ENCODE measurements at regions not wholly inside any gene's neighbourhood (a gene's known extent, or its start where the extent isn't known, plus 50 kb on each side); places are given as distances from the start of the nearest gene placed in this dataset.
A peak's percentile ranks its signal among the peaks of the same experiment; 100 is the strongest.

GRCh38 chr4:38310446-38311043, 350.3 kb downstream of the PTTG2 start:
- DNase-seq (ENCODE audit: low read depth): peak; percentile 66

DNA sequence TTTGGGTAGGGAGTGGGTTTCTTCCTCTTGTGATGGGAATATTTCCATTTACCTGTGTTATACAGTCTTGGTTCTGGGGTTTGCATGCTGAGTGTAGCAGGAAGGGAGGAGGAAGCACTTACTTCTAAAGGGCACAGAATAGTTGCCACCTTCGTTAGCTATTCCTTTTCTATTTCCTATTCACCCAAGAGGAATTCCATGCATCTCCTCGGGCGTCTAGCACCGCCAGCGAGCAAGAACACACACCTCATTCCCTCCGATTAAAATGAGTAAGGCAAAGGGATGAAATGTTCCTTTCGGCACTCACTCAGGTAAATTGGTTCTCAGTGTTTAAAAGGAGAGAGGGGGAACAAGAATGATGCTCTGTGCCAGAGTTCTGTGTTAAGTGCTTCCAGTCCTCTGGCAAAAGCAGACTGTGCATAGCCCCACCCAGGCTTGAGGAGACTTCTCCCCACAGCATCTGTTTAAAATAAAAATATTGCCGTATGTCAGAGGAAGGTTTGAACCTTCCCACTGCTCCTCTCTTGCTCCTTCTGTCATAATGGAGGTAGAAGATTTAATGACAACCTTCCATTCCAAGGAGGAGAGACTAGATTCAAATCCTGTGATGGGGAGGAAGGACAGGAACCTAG, 351.4 kb downstream of the PTTG2 start:
- no peak for DNase-seq (ENCODE audit: low read depth)

GRCh38 chr4:38313175-38313574, 350.8 kb upstream of the KLF3 start:
- no peak for DNase-seq (ENCODE audit: low read depth)

- DNase-seq (ENCODE audit: low read depth): peak; percentile 88
Observed at GRCh38 chr4:38313999-38314561, 349.9 kb upstream of the KLF3 start.

DNA sequence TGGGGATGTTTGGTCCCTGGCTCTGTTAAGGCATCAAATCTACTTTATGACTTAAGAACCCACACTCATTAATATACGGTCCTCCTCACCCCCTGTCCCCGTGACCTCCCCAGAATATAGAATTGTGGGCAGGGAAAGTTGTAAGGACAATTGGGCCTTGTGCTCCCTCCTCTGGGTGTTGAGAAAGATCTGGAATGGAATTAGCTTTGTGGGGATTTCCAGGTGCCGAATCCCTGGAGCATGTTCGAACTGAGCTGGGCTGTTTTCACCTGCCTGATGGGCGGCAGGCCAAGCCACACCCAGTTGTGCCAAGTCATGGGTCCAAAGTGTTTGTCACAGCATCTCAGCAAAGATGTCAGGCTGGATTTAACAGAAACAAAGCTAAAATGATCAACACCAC, 349.3 kb upstream of the KLF3 start:
- no peak for DNase-seq (ENCODE audit: low read depth)

- DNase-seq (ENCODE audit: low read depth): no peak
Observed at GRCh38 chr4:38315286-38315685, 348.7 kb upstream of the KLF3 start.

- DNase-seq (ENCODE audit: low read depth): no peak
Observed at GRCh38 chr4:38316045-38316444, 348.0 kb upstream of the KLF3 start.

DNA sequence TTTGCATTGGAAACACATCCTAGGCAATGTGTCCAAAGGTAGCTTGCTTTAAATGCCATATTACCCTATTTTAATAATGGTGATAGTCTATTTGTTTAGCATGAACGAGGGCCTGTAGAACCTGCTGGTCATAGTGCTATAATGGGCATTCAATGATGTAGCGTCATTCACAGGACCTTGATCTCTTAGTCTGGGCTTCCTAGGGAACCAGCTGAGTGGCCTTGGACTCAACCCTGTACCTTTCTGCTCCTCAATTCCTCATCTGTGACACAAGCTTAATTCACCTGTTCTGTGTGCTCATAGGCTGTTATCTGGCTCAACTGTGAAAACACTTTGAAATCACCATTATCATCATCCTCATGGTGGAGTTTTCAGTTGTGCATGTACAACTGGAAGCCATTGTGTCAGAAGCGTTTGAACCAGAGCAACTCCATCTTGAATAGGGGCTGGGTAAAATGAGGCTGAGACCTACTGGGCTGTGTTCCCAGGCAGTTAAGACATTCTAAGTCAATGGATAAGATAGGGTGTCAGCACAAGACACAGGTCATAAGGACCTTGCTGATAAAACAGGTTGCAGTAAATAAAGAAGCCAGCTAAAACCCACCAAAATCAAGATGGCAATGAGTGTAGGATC, 346.8 kb upstream of the KLF3 start:
- DNase-seq (ENCODE audit: low read depth): no peak

DNA sequence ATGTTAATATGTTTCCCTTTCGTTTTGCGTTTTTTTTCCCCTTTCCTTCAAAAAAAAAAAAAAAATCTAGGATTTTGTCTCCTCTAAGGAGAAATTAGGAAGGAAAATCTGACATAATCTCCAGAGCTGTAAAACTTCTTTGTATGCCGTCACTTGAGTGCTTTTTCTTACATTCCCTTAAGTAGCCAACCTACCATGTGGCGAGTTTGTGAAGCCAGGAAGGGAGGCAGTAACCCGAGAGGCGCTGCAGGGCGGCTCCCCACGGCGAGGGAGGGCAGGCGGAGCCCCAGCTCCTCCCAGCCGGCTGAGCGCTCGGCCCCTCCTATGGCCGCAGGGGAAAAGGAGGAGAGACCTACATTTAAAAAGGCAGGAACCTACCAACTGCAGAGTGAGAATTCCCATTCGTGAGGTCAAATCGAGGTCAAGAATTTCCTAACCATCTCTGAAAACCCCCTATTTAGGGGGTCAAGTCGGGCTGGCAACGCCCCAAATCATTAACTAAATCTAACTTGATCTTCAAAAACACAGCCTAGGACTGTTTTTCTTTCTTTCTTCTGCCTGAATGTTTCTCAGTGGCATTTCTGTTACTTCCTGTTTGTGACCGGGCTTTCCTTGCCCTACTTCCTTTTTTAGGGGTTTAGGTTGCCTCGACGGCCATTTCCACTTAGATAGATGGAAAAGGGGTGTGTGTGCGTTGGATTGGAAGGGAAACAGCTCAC, 345.1 kb upstream of the KLF3 start:
- DNase-seq (ENCODE audit: low read depth): peak; percentile 95

GRCh38 chr4:38319456-38320342, 344.3 kb upstream of the KLF3 start:
- DNase-seq (ENCODE audit: low read depth): peak; percentile 85

DNA sequence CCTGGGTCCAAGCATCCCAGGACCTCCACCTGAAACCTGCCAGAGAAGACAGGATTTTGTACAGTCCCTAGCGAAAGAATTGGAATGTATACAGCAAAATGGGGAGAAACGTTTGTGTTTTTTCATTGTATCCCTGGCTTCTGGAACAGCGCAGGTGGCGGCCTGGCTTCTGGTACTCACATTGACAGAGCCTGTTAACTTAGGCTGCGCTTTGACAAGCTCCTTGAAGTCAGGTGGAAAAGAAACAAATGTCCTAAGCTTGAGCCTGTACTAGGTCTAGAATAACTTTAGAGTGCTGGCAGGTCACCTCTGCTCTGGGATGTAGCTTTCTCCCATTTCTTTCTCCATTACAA, 343.7 kb upstream of the KLF3 start:
- no peak for DNase-seq (ENCODE audit: low read depth)

DNA sequence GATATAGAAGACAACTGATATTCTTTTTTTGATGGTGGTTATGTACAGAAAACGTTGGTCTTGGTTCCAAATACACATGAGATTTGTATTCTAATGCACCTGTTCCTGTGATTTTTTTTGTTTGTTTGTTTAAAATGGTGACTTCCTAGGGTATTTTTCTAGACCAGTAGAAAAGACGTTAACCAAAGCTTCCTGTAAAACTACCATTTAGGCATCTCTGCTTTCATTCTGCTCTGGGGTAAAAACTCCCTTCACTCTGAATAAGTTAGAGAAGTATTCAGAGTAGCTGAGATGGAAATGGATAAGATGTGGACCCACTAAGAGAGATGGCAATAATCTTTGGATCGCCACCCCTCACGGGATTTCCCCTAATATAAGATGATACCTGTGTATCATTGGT, 343.2 kb upstream of the KLF3 start:
- no peak for DNase-seq (ENCODE audit: low read depth)

- peak; percentile 86 for DNase-seq (ENCODE audit: low read depth)
Observed at GRCh38 chr4:38322714-38323113, 341.3 kb upstream of the KLF3 start.

DNA sequence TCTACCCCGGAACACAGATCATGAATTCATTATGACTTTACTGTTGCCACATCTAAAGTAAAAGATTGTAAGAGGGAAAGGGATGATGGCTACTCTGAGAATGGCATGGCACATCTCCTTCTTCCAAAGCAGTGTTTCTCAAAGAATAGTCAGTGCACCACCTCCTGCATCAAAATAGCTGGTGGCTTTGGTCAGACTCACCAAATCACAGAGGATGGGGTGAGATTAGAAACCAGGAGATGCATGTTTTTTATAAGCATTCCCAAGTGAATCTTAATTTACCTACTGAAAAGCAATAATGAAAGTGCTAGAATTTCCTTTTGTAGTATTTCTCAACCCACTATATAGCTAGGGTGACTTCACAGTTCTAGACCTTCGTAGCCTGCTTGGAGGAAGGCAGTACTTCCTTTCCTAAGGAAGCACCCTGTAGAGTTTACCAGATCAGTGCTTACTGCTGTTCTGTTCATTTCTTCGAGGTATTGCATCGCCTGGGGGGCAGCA, 340.8 kb upstream of the KLF3 start:
- DNase-seq (ENCODE audit: low read depth): no peak

GRCh38 chr4:38324861-38325628, 339.0 kb upstream of the KLF3 start:
- DNase-seq (ENCODE audit: low read depth): no peak

DNA sequence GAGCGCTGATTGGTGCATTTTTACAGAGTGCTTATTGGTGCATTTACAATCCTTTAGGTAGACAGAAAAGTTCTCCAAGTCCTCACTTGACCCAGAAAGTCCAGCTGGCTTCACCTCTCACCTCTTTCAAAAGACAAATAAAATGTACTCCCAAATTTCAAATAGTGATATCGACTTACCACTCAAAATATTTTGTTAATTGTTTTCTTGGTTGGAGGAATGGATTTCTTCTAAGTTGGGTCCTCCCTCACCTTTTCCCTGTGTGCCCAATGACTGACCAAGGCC, 338.4 kb upstream of the KLF3 start:
- DNase-seq (ENCODE audit: low read depth): no peak

GRCh38 chr4:38326499-38326898, 337.5 kb upstream of the KLF3 start:
- no peak for DNase-seq (ENCODE audit: low read depth)

- no peak for DNase-seq (ENCODE audit: low read depth)
Observed at GRCh38 chr4:38327174-38327573, 336.8 kb upstream of the KLF3 start.

DNA sequence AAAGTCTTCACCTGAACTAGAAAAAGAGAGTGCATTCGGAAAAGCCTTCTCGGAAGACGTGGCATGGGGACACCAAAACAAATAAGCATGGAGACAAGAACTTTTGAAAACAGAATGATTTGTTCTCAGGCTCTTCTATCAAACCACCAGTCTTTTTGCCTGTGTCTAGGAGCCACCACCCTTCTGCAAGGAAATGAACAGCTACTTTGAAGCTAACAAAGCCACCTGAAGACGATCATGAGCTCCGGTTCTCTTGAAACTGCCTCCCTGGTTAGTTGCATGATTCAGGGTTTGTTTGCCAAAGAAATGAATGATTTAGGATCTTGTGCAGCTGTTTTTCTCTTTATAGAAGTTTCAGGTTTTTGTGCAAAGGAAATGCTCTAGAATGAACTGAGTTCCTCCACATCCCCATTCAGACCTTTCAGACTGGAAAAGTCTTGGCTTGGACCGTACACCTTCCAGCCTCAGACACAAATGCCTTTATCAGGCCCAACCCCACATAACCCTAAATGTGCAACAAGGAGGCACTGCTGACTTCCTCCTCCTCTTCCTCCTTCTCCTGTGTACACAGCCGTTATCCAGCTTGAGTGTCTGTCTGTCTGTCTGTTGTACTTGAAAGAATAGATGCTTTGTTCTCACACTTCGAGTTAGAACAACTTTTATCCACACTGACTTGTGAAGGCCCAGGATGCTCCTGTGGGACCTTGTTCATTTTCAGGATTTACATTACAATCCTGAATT, 334.8 kb upstream of the KLF3 start:
- no peak for DNase-seq (ENCODE audit: low read depth)

DNA sequence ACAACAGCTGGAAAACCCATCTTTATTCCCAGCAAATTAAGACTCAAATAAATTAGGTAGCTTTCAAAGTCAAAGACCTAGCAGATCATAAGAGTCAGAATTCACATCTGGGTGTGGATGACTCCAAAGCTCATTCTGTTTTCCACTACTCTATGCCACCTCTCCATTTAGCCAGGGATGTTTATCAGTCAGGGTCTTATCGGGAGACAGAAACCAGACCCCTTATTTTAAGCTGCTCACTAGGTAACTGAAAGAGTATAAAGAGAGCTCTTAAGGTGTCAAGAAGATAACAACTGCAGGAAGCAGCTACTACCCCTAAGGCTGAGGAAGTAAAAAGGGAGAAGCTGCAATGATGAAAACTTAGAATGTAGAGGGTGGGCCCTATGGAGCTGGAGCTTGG, 333.7 kb upstream of the KLF3 start:
- no peak for DNase-seq (ENCODE audit: low read depth)
